ENCODE measurements at regions not wholly inside any gene's neighbourhood (a gene's known extent, or its start where the extent isn't known, plus 50 kb on each side); places are given as distances from the start of the nearest gene placed in this dataset.

DNA sequence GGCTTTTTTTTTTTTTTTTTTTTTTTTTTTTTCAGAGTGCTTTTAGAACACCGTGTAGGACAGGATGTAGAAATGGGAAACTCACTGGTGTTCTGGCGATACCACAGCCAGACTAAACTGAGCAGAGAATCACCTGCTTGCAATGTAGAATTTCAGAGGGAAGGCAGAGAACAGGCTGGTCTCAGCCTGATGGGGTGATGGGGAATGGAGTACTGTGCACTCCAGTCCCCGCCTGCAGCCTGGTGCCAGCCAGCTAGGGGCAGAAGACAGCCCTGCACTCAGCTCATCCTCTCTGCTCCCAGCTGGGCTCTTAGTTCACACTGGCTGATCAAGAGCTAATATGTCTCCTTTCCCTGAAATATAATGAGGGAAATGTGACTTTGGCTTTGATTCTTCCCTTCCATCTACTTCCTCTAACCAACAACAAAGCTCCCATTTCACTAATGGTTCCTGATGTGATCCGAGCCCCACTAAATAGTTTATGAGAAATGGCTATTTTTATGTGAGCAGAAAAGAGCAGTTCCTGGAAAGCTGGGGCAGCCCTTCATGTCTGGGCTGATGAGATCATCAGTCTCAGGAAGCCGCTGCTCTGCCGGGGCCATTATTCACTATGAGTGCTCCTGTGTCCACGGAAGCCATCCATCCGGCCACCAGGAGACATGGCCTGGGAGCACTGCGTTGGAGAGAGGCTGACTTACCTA is 209.7 kb downstream of the GADD45G start:
- WGBS, 4 donors: 14 to 20% (median 17%) methylated on average over 9 of the region's 9 CpGs
- DNase-seq: peak; percentile 65 to 92 (median 79)

DNA sequence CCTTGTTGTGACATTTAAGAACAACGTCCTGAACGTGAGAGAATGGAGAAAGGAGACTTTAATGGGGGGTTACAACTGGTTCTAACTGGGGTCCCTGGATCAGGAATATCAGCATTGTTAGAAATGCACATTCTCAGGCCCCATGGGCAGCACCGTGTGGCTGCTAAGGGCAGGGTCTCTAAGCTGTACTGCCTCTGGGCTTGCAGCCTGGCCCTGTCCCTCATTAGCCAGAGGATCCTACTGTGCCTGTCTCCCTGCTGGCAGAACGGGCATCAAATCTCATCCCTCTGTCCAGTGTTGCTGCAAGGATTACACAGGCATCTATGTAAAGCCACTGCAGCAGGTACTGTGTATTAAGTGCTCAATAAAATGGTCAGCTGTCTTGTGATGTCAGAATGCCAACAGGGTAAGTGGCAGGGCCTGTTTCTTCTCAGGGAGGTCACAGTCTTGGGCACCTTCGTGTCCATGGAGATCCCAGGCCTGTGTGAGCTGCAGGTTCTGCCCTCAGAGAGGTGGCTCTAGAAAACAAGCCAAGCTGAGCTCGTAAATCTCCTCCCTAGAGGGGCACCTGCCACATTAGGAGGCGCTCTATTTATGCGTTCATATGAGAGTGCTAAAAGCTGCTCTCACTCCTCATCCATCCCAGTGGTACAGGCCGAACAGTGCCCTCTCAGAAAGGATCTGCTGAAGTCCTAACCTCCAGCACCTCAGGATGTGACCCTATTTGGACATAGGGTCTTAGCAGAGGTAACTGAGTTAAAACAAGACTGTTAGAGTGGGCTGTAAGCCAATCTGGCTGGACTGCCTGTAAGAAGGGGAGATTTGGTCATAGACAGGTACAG is 210.5 kb downstream of the GADD45G start:
- intact Hi-C loops (cut with DNase I): no loop called here
- Histone ChIP-seq H3K27ac (peak overlapping the region in 3 of 5 donors; percentile 58 to 84 (median 58)), H3K27me3 (no peaks in the 10 kb centered on the region), H3K9me3 (replicated peaks in 1 of 3) (no peaks in the 10 kb centered on the region), H3K4me3 (no peak overlapping the region), H3K36me3 (replicated peaks in 1 of 2) (no peaks in the 10 kb centered on the region), H3K4me1 (replicated peaks in 1 of 2) (peaks cover 31 to 47% of the 10 kb centered on the region in 2 donors)
- peak in 2 of 7 donors; percentile 20 to 51 for DNase-seq
- TF ChIP-seq, protein P1, sequence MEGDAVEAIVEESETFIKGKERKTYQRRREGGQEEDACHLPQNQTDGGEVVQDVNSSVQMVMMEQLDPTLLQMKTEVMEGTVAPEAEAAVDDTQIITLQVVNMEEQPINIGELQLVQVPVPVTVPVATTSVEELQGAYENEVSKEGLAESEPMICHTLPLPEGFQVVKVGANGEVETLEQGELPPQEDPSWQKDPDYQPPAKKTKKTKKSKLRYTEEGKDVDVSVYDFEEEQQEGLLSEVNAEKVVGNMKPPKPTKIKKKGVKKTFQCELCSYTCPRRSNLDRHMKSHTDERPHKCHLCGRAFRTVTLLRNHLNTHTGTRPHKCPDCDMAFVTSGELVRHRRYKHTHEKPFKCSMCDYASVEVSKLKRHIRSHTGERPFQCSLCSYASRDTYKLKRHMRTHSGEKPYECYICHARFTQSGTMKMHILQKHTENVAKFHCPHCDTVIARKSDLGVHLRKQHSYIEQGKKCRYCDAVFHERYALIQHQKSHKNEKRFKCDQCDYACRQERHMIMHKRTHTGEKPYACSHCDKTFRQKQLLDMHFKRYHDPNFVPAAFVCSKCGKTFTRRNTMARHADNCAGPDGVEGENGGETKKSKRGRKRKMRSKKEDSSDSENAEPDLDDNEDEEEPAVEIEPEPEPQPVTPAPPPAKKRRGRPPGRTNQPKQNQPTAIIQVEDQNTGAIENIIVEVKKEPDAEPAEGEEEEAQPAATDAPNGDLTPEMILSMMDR (IDR thresholded peaks at IDR 0.05): peak in 1 of 6 experiments; percentile 8
- TF ChIP-seq POLR2A (IDR thresholded peaks at IDR 0.05): no peak
- WGBS, 4 donors: 60 to 83% (median 78%) methylated on average over 6 to 9 of the region's 9 CpGs

More for the DNA sequence above, 209.7 kb downstream of the GADD45G start:
- Histone ChIP-seq H3K9me3 (replicated peaks in 1 of 3) (no peaks in the 10 kb centered on the region), H3K4me1 (replicated peaks in 1 of 2) (peaks cover 30 to 46% of the 10 kb centered on the region in 2 donors), H3K27me3 (no peaks in the 10 kb centered on the region), H3K36me3 (replicated peaks in 1 of 2) (no peaks in the 10 kb centered on the region), H3K4me3 (no peak overlapping the region), H3K27ac (peak overlapping the region in 3 of 5 donors; percentile 57 to 58 (median 58))
- intact Hi-C loops (cut with DNase I): no loop called here
- TF ChIP-seq, protein P1 (IDR thresholded peaks at IDR 0.05): peak in 3 of 6 experiments; percentile 6 to 35 (median 26)
- TF ChIP-seq POLR2A (IDR thresholded peaks at IDR 0.05): no peak

DNA sequence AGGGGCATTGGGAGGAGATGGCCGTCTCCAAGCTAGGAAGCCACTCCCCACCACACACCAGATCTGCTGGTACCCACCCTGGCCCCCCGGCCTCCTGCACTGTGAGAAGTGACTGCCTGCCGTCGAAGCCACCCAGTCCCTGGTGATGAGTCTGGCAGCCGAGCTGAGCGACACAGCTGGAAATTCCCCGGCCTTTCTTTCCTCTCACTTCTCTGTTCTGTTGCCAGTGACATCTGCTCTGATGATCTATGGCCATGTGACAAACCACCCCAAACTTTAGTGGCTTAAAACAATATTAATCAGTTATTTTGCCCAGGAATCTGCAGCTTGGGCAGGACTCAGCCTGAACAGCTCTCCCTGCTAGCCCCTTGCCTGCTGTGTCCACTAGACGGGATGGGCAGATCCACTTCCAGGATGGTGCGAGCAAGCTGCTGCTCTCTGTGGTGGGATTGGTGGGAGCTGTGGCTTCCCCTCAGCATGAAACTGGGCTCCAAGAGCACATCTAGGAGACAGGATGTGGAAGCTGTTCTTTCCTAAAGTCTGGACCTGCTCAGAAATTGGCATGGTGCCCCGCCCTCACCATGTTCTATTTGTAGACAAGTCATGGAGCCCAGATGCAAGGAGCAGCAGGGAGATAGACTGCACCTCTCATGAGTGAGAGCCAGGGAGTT is 211.2 kb downstream of the GADD45G start:
- intact Hi-C loops (cut with DNase I): no loop called here
- 41 to 58% (median 54%) methylated on average over 7 to 10 of the region's 10 CpGs for WGBS, 4 donors
- Histone ChIP-seq H3K4me3 (no peak overlapping the region), H3K9me3 (replicated peaks in 1 of 3) (no peaks in the 10 kb centered on the region), H3K27ac (peak overlapping the region in 3 of 5 donors; percentile 48 to 84 (median 58)), H3K4me1 (replicated peaks in 1 of 2) (peaks cover 31 to 47% of the 10 kb centered on the region in 2 donors), H3K36me3 (replicated peaks in 1 of 2) (no peaks in the 10 kb centered on the region), H3K27me3 (no peaks in the 10 kb centered on the region)
- TF ChIP-seq POLR2A (IDR thresholded peaks at IDR 0.05): peak in 1 of 2 donors; percentile 49
- TF ChIP-seq, protein P1 (IDR thresholded peaks at IDR 0.05): no peak
- DNase-seq: peak in 6 of 7 donors; percentile 55 to 84 (median 66)
